ENCODE measurements at regions not wholly inside any gene's neighbourhood (a gene's known extent, or its start where the extent isn't known, plus 50 kb on each side); places are given as distances from the start of the nearest gene placed in this dataset.
"Not testable (repeated sequence)": the region's sequence is repeated elsewhere in the genome, so short reads cannot be mapped to it uniquely, and the experiment has no call there.

DNA sequence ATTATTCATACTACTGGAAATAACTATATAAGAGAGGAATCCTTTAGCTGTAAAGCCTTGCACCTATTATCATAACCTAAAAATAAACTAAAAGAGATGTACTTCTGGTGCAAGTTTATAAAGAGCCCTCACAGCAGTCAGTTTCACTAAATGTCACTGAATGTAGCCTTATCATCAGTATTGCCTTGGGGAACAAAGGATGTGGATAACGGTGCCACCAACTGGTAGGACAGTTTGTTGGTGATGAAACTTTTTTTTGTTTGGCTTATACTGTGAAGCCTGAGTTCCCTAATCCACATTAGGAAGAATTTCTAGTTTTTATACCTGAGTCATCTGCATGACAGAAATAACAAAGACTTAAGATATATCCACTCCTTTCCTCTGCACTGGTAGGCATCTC, 117.9 kb upstream of the COL1A2 start:
- DNase-seq = no peak

- no peak for DNase-seq
Observed at GRCh38 chr7:94277236-94277635, 117.5 kb upstream of the COL1A2 start.

- DNase-seq = no peak
Observed at GRCh38 chr7:94280851-94281250, 113.8 kb upstream of the COL1A2 start.

- no peak for DNase-seq
Observed at GRCh38 chr7:94284104-94284503, 110.6 kb upstream of the COL1A2 start.

DNA sequence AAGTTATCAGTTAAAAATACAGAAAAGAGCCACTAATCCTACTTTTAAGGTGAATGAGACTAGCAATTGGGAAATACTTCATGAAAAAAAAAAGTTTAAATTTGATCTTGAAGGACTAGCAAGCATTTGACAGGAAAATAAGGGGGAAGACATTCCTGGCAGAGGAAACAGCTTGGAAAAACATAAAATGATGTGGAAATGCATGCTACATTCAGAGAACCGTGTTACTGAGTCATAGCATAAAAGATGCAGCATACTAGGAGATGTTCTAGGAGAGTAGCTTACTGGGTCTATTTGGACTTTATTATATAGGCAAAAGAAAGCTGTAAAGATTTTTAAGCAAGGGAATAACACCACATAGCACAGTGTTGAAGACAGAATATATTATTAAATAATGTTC, 108.6 kb upstream of the COL1A2 start:
- no peak for DNase-seq

DNA sequence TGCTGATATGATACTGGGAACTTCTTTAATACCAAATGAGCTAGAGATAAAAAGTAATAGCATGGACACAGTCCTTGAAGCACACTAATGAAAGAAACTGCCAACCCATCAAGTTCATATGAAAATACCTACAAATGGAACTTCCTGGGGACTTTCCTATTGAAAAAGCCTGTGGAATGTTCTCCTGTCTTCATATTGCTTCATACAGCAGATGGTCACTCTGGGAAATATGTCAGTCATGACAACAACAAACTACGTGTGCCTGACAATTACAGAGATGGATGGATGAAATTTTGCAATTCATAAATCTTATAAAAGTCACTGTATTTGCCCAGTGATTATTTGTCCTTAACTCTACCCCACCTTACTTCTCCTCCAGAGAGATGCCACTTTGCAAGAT, 106.6 kb upstream of the COL1A2 start:
- DNase-seq = no peak

GRCh38 chr7:94289071-94289470, 105.6 kb upstream of the COL1A2 start:
- DNase-seq = no peak

- no peak for DNase-seq
Observed at GRCh38 chr7:94294471-94295131, 100.1 kb upstream of the COL1A2 start.

DNA sequence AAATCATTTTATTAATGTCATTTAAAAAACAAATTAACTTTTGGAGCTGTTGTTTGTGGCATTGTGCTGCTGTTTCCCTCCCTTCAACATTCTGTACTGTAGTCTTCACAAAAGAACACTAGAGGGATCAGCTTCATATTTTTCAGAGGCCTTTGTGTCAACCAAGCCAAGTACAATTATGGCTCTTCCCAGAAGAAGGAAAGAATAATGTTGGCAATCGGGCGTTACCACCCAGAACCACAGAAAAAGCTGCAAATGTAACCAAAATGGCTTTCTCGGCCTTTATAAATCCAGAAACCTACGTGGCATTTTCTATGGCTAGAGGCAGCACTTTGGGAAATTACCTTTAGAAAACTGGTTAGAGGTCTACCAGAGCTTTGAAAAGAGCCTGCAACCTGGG, 98.8 kb upstream of the COL1A2 start:
- no peak for DNase-seq

DNA sequence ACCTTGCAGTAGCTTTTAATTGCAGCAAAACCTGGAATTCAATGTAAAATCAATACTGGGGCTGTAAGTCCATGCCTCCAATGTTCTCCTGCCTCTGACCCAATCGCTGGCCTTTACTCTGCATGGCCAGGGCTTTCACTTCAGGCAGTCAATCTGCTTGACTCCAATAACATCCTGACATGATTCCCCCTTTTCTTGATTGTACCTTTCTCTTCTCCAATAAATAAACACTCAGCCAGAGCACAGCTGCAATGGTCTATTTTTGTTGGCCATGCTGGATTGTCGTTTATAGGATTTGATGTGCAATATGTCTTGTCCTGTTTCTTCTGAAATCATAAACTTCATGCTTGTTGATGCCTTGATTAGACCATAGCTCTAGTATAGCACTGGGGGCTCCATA, 97.8 kb upstream of the COL1A2 start:
- DNase-seq = no peak

- no peak for DNase-seq
Observed at GRCh38 chr7:94297397-94297838, 97.3 kb upstream of the COL1A2 start.

DNA sequence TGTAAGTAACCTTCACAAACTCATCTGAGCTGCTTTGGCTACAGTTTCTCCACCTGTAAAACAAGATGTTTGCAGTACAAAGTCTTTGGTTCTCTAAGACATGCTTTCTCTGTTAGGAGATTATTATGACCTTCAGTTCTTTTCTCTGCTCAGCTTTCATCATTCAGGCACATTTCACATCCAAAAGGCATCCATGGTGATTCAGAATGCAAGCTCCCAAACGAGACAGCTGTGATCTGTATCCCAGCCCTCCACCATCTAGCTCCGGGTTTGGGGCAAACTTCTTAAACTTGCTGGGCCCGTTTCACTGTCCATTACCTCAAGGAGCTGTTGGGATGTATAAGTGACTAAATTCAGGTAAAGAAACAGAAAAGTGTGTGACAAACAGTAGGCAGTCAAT, 95.8 kb upstream of the COL1A2 start:
- no peak for DNase-seq

DNA sequence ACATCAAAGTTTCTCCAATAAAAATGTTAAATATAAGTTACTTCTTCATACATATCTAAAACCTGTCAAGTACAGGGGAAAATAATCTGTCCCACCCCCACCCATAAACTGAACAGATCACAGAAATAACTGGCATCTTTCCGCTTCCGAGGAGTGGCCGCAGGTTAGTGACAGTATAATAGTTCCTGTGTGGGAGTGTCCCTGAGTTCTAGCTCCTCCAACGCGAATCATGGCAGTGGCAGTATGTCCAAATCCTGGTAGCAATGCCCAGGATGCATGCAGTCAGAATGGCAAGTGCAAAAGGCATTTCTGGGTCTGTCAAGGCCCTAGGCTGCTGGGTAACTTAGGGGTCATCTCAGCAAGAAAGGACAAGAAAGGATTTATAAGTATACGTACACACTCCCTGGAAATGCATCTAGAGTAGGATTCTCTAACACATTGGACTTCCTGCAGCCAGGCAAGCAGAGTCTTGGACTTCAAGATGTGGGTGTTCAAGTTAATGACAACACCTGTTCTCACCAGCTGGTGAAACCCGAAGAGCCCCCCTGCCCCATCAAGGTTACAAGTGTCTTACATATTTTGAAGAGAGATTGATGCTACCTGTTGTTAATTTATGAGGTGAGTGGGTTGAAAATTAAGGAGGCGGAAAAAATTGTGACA, 94.4 kb upstream of the COL1A2 start:
- DNase-seq = no peak

DNA sequence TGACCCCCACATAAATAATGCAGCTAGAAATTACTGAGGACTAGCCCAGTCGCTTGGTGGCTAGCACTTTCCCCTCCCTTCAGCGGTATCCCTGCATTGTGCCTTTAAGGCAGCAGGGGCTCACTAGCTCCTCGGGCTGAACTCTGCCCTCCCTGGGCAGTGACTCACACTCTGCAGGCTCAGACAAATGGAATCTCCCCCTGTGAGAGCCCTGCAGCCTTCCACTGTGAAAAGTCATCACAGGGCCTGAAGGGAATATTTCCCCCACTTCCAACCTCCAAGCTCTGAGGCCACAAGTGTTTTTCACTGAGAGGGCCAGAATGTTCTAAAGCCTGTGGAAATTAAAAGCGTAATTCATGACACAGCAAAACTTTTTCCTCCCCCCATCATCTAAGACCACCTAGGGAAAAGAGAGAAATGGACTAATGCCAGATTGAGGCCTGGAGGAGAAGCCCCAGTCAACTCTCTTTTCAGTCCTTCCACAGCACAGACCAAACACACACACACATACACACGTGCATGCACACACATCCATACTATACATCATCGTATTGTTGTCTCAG, 93.6 kb upstream of the COL1A2 start:
- no peak for DNase-seq

DNA sequence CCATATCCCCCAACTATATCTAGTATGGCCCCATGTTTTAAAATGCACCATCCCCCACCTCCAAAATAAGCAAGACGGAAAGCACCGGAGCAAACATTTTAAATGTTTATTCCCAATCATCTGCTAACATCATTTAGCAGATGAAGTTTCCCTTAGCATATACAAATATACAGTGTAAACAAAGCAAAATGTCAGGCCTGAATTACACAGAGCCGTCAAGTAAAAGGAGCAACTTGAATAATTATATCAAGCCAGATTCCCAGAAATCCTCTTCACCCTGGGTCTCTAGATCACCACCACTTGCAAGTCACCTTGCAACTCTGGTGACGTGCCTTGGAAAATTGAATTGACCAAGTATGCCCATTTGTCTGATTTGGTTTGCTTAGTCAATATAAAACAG, 91.6 kb upstream of the COL1A2 start:
- no peak for DNase-seq

GRCh38 chr7:94303695-94304094, 91.0 kb upstream of the COL1A2 start:
- no peak for DNase-seq

DNA sequence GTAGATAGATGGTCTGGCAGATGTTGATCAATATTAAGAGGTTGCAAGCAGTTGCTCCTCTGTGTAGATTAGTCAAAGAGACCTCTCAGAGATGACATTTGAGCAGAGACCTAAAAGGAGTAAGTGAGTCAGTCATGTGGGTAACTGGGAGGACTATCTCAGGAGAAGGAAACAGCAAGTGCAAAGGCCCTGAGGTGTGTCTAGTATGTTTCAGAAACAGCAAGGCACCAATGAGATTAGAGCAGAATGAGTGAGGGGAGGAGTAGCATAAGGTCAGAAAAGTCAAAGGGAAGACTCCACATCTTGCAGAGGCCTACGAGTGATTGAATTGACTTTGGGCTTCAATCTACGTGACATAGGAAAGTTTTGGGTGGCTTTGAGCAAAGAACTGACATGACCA, 89.8 kb upstream of the COL1A2 start:
- DNase-seq = no peak

GRCh38 chr7:94305836-94306235, 88.9 kb upstream of the COL1A2 start:
- no peak for DNase-seq

GRCh38 chr7:94307399-94308048, 87.2 kb upstream of the COL1A2 start:
- DNase-seq = no peak

DNA sequence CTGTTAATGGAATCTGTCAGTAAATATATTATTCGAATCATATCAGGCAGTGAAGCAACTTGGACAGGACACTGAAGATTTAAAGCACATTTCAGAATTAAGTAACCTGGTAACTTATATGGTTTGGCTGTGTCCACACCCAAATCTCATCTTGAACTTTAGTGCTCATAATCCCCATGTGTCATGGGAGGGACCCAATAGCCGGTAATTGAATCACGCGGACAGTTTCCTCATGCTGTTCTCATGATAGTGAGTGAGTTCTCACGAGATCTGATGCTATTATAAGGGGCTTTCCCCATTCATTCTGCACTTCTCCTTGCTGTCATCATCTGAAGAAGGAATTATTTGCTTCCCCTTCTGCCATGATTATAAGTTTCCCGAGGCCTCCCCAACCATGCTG, 83.2 kb upstream of the COL1A2 start:
- no peak for DNase-seq

DNA sequence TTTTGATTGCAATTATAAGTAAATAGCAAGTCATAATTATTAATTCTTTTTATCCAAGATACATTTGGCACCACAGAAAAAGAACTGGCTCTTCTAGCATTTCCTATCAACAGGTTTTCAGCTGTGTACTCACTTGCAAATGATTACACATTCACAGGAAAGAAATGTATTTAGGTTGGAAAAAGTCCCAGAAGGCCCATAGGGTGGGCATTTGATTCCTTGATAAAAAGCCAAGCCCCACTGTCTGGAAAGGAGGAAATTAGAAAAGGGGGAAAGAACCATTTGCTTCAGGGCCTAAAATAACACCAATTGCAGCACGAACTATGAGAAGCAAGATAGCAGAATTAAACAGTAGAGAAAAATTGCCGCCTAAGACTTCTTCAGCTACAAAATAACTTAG, 80.8 kb upstream of the COL1A2 start:
- no peak for DNase-seq

DNA sequence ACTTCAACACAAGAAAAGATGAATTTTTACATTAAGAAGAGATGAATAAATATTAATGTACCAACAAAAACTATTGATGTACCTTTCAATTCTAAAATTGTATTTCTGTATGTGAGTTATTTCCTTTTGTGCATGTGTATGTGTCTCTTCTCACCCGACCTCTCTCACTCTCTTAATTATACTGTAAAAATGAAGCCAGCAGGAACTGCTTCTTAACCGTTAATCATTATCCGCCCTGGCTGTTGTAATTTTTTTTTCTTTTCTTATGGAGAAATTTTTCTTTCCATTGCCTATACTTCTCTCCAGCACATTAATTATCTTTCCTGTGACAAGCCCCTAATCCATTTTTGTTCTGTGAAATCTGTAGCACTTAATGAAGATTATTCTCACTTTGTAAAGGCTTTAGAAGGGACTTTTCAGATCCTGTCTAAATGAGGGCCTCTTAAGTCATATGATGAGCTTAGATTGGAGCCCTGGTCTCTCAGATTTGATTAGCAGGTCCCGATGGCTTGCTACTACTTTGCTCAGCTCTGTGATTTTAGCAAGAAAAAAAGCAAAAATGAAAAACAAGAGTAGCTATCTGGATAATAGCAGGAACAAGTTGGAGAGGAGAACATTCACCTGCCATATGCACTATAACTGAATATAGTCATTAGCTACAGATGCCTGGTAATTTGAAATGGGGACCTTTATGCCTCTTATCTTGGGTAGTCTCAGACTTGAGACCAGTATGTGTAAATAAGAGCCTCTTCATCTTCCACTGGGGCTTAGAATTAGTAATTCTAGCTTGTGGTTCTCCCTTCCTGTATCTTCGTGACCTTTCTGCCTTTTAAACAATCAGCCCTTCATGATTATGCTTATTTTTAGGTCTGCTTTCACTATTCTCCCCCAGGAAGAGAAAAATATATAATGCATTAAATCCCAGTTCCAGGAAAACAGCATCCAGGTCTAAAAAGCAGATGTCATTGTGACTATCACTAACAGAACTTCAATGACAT, 80.0 kb upstream of the COL1A2 start:
- no peak for DNase-seq

DNA sequence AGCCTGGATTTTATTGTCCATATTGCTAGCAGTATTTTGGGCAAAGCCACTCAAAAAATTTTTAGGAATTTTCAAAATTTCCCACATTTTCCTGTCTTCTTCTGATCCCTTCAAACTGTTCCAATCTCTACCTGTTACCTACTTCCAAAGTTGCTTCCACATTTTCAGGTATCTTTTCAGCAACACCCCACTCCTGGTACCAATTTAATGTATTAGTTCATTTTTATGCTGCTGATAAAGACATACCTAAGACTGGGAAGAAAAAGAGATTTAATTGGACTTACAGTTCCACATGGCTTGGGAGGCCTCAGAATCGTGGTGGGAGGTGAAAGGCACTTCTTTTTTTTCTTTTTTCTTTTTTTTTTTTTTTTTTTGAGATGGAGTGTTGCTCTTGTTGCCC, 73.6 kb upstream of the COL1A2 start:
- not testable (repeated sequence) for DNase-seq

Data from activated CD4-positive, alpha-beta T cell treated with anti-CD3 and anti-CD28 coated beads, Interleukin-10, Interleukin-2, amounts not matched to agents 100 ng/mL and 50 ng/mL, durations not matched to agents 16 hours and 8 hours (primary cell).